Neutrophil (primary cell): ENCODE measurements at regions not wholly inside any gene's neighbourhood (a gene's known extent, or its start where the extent isn't known, plus 50 kb on each side); places are given as distances from the start of the nearest gene placed in this dataset.

Source experiments
- H3K27ac ChIP-seq: fragments of 200-600 bp; sonication (generic); 2 replicates; pipeline ENCODE4 v1.5.1; 2016; ENCODE audit warnings: mild to moderate bottlenecking, moderate library complexity
- H3K27me3 ChIP-seq: fragments of 200-600 bp; sonication (generic); 2 replicates; pipeline ENCODE4 v1.6.0; 2016; ENCODE audit warnings: mild to moderate bottlenecking
- H3K36me3 ChIP-seq: fragments of 200-600 bp; sonication (generic); 2 replicates; pipeline ENCODE4 v1.5.1; 2017
- H3K4me1 ChIP-seq, 2 experiments: fragments of 200-600 bp in 1 of 2; sonication (generic) in 1 of 2; 1 replicate in 1 of 2; 2 replicates in 1 of 2; pipeline versions ENCODE4 v1.5.1 to v1.6.1; 2013 to 2016; ENCODE audit warnings: low read depth in 1 of 2, low read length in 1 of 2, mild to moderate bottlenecking in 1 of 2, moderate library complexity in 1 of 2; ENCODE audit not compliant: control insufficient read depth in 1 of 2, insufficient read depth in 1 of 2
- H3K4me3 ChIP-seq, 2 experiments: fragments of 200-600 bp in 1 of 2; sonication (generic) in 1 of 2; 1 replicate in 1 of 2; 2 replicates in 1 of 2; pipeline ENCODE4 v1.5.1; 2013 to 2016; ENCODE audit warnings: low read depth in 1 of 2, low read length in 1 of 2, mild to moderate bottlenecking in 1 of 2, moderate library complexity in 1 of 2
- H3K9me3 ChIP-seq: fragments of 200-600 bp; sonication (generic); 2 replicates; pipeline ENCODE4 v1.5.1; 2016
- CTCF ChIP-seq: fragments of 200-600 bp; sonication (generic); IDR thresholded peaks from 2 replicates; pipeline ENCODE4 v1.5.1; 2016; ENCODE audit warnings: antibody characterized with exemption

- H3K4me1 ChIP-seq = peaks cover under 1 to 27% of the 10 kb centered on the region in 2 experiments
- H3K4me3 ChIP-seq = no peak overlapping the region
- no peak overlapping the region for H3K27ac ChIP-seq
These were observed 219.3 kb upstream of the APCDD1 start for GRCh38 chr18:10234912-10235660.

GRCh38 chr18:10235661-10235952, 218.8 kb upstream of the APCDD1 start:
- Histone ChIP-seq H3K27ac (no peak overlapping the region), H3K4me1 (peaks cover 4 to 32% of the 10 kb centered on the region in 2 experiments), H3K9me3 (peaks cover 5% of the 10 kb centered on the region)

More at GRCh38 chr18:10234912-10235660, 219.3 kb upstream of the APCDD1 start:
- Histone ChIP-seq H3K27me3 (no peaks in the 10 kb centered on the region), H3K9me3 (peaks cover 5% of the 10 kb centered on the region), H3K36me3 (no peaks in the 10 kb centered on the region)
- TF ChIP-seq CTCF = no peak

GRCh38 chr18:10239103-10239502, 215.3 kb upstream of the APCDD1 start:
- no peak for TF ChIP-seq CTCF
- no peak overlapping the region for H3K4me3 ChIP-seq
- no peak overlapping the region for H3K27ac ChIP-seq
- H3K4me1 ChIP-seq = peaks cover 4 to 20% of the 10 kb centered on the region in 2 experiments
- H3K27me3 ChIP-seq = no peaks in the 10 kb centered on the region
- H3K9me3 ChIP-seq = no peaks in the 10 kb centered on the region
- no peaks in the 10 kb centered on the region for H3K36me3 ChIP-seq

More at GRCh38 chr18:10235661-10235952, 218.8 kb upstream of the APCDD1 start:
- H3K4me3 ChIP-seq = no peak overlapping the region
- H3K36me3 ChIP-seq = no peaks in the 10 kb centered on the region
- no peaks in the 10 kb centered on the region for H3K27me3 ChIP-seq
- TF ChIP-seq CTCF = no peak

- no peak overlapping the region for H3K4me3 ChIP-seq
- TF ChIP-seq CTCF = no peak
- no peaks in the 10 kb centered on the region for H3K27me3 ChIP-seq
These were observed 214.3 kb upstream of the APCDD1 start for GRCh38 chr18:10239991-10240634.

GRCh38 chr18:10240973-10241372, 213.5 kb upstream of the APCDD1 start:
- H3K27ac ChIP-seq = no peak overlapping the region
- H3K36me3 ChIP-seq = no peaks in the 10 kb centered on the region
- H3K4me3 ChIP-seq = no peak overlapping the region
- H3K9me3 ChIP-seq = no peaks in the 10 kb centered on the region
- H3K4me1 ChIP-seq = peaks cover 4 to 20% of the 10 kb centered on the region in 2 experiments
- no peak for TF ChIP-seq CTCF
- H3K27me3 ChIP-seq = no peaks in the 10 kb centered on the region

More at GRCh38 chr18:10239991-10240634, 214.3 kb upstream of the APCDD1 start:
- H3K36me3 ChIP-seq = no peaks in the 10 kb centered on the region
- H3K27ac ChIP-seq = no peak overlapping the region
- peaks cover 4 to 20% of the 10 kb centered on the region in 2 experiments for H3K4me1 ChIP-seq
- no peaks in the 10 kb centered on the region for H3K9me3 ChIP-seq
